A204.1 (cell line): ENCODE measurements at regions not wholly inside any gene's neighbourhood (a gene's known extent, or its start where the extent isn't known, plus 50 kb on each side); places are given as distances from the start of the nearest gene placed in this dataset.

Source experiments
- FAIRE-seq: peaks from 2 replicates; lab custom pipeline; 2012; peaks lifted over from hg19 to GRCh38; lab: Jason Lieb, UNC

- no peak for FAIRE-seq
These were observed 1355.6 kb downstream of the FAM133A start for GRCh38 chrX:95029571-95029970.

- no peak for FAIRE-seq
These were observed 1366.1 kb downstream of the FAM133A start for GRCh38 chrX:95040104-95040503.

- no peak for FAIRE-seq
These were observed 1370.3 kb downstream of the FAM133A start for GRCh38 chrX:95044331-95044730.

- FAIRE-seq: no peak
These were observed 1382.0 kb downstream of the FAM133A start for GRCh38 chrX:95055991-95056390.

- peak; percentile 9 for FAIRE-seq
These were observed 1382.9 kb downstream of the FAM133A start for GRCh38 chrX:95056901-95057300.

GRCh38 chrX:95057341-95057740 is 1383.3 kb downstream of the FAM133A start:
- FAIRE-seq: no peak

GRCh38 chrX:95058815-95059214 is 1384.8 kb downstream of the FAM133A start:
- no peak for FAIRE-seq

- FAIRE-seq: no peak
These were observed 1385.9 kb downstream of the FAM133A start for GRCh38 chrX:95059909-95060308.

- FAIRE-seq: no peak
These were observed 1389.5 kb downstream of the FAM133A start for GRCh38 chrX:95063554-95063953.

- no peak for FAIRE-seq
These were observed 1391.1 kb downstream of the FAM133A start for GRCh38 chrX:95065151-95065550.

GRCh38 chrX:95071052-95071451 is 1397.0 kb downstream of the FAM133A start:
- FAIRE-seq: peak; percentile 85

GRCh38 chrX:95071621-95072020 is 1397.6 kb downstream of the FAM133A start:
- FAIRE-seq: no peak

- peak; percentile 40 for FAIRE-seq
These were observed 1402.4 kb downstream of the FAM133A start for GRCh38 chrX:95076449-95076848.

GRCh38 chrX:95101851-95102390 is 1427.9 kb downstream of the FAM133A start:
- no peak for FAIRE-seq

GRCh38 chrX:95117556-95117955 is 1443.5 kb downstream of the FAM133A start:
- no peak for FAIRE-seq

GRCh38 chrX:95145848-95146490 is 1472.0 kb downstream of the FAM133A start:
- FAIRE-seq: no peak

- no peak for FAIRE-seq
These were observed 1478.8 kb downstream of the FAM133A start for GRCh38 chrX:95152810-95153209.

GRCh38 chrX:95156566-95156965 is 1482.6 kb downstream of the FAM133A start:
- no peak for FAIRE-seq
